AG09309 (cell line): ENCODE measurements at regions not wholly inside any gene's neighbourhood (a gene's known extent, or its start where the extent isn't known, plus 50 kb on each side); places are given as distances from the start of the nearest gene placed in this dataset.
A peak's percentile ranks its signal among the peaks of the same experiment; 100 is the strongest.
"Not testable (repeated sequence)": the region's sequence is repeated elsewhere in the genome, so short reads cannot be mapped to it uniquely, and the experiment has no call there.

Experiments
- DNase-seq: peaks from one replicate; pipeline ENCODE4 v3.0.0-alpha.2; 2010; ENCODE audit warnings: low read depth
- H3K4me3 ChIP-seq: 2 replicates; pipeline ENCODE4 v1.5.1; 2011; ENCODE audit warnings: mild to moderate bottlenecking, low read depth, low read length, moderate library complexity; ENCODE audit not compliant: control insufficient read depth
- TF ChIP-seq, protein P1 (sequence below): IDR thresholded peaks from 2 replicates; pipeline ENCODE4 v1.5.1; 2011; ENCODE audit warnings: mild to moderate bottlenecking, low read depth, low read length, inconsistent platforms; ENCODE audit not compliant: insufficient read depth, control insufficient read depth; ENCODE audit errors: missing control alignments

DNA sequence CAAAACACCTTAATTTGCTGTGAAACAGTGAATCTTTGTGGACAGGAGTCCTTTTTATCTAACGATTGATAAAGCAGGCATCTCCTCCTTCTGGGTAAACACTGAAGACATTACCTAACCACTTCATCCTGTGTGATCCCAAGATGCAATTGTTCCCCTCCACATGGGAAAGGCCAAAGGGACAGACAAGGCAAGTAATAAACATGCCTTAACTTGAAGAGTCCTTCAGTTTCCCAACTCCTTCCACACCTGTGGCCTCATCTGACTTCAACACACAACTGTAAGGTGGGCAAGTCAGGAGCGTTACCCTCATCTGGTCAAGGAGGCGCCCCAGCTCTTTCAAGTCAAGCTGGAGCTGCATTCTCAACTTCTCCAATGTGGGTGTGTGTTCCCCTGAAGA is 278.6 kb downstream of the ABCC12 start:
- TF ChIP-seq, protein P1, sequence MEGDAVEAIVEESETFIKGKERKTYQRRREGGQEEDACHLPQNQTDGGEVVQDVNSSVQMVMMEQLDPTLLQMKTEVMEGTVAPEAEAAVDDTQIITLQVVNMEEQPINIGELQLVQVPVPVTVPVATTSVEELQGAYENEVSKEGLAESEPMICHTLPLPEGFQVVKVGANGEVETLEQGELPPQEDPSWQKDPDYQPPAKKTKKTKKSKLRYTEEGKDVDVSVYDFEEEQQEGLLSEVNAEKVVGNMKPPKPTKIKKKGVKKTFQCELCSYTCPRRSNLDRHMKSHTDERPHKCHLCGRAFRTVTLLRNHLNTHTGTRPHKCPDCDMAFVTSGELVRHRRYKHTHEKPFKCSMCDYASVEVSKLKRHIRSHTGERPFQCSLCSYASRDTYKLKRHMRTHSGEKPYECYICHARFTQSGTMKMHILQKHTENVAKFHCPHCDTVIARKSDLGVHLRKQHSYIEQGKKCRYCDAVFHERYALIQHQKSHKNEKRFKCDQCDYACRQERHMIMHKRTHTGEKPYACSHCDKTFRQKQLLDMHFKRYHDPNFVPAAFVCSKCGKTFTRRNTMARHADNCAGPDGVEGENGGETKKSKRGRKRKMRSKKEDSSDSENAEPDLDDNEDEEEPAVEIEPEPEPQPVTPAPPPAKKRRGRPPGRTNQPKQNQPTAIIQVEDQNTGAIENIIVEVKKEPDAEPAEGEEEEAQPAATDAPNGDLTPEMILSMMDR: no peak
- no peak overlapping the region for H3K4me3 ChIP-seq
- DNase-seq: no peak

DNA sequence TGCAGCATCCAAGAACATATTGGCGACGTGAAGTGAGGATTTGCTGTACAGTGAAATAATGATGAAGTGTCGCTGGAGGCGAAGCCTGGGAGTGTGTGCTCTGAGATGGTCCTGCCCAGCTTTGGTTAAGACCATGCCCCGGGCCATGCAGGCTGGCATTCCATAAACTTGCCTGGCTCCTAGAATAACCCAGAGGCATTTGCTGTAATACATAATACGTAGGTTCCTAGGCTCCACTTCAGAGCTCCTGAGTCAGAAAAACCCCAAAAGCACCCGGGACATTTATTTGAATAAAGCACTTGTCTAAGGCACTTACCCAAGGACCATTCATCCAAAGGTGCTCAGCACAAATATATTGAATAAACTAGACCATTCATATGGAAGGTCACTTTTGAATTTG is 279.3 kb downstream of the ABCC12 start:
- DNase-seq: no peak
- TF ChIP-seq, protein P1: no peak

DNA sequence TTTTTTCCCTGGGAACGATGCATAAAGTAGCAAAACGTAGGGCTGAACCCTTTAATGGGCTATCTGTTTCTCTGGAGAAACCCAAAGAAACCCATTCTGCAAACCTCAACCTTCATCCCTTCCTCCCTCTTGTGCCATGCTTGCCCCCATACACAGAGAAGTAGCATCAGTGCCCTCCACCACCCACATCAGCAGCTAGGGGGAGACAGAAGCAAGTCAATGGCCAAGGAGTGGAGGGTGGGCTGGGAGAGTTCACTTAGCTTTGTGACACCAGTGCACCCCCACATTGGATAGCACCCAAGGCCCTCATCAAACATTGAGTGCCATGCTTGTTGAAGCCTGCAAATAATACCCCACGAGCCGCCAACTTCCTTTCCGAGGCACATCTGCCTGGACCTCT is 282.4 kb downstream of the ABCC12 start:
- TF ChIP-seq, protein P1: peak; percentile 36
- no peak overlapping the region for H3K4me3 ChIP-seq
- DNase-seq: no peak

More for the DNA sequence above, 279.3 kb downstream of the ABCC12 start:
- H3K4me3 ChIP-seq: no peak overlapping the region

DNA sequence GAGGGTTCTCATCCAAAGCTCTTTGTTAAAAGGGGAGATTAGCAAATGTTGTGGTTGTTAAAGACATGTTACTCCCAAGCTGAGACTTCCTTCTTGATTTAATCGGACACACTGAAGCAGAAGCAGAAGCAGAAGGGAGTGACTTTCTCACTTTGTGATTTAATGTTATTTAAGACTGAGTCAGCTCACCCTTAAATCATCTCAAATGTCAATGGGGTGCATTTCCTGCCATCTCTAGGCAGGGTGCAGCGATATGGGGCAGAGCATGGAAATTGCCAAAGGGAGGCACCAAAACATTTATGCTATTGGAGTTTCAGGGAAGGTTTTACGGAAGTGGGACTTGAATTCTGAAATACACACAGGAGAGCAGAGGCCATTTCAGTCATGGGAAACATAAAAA is 283.6 kb downstream of the ABCC12 start:
- no peak overlapping the region for H3K4me3 ChIP-seq
- no peak for DNase-seq
- TF ChIP-seq, protein P1: no peak

DNA sequence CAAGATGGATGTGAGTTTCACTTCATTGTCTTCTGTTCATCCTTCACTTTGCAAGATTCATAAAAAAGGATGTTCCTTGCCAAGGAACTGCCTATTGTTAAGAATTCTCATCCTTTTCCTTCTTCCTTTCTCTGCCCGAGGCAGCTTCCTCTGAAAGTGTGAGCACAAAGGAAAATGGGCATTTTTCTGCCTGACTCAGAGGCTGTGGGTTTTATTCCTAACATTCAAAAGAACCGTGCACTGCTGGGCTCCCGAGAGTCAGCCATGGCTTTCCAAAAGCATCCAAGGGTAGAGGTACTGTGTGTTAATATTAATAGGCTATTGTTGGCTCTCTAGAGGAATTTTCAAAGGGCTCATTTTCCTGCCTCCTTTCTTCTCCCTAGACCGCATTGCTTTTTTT is 289.4 kb downstream of the ABCC12 start:
- no peak for DNase-seq
- TF ChIP-seq, protein P1: no peak
- H3K4me3 ChIP-seq: no peak overlapping the region

DNA sequence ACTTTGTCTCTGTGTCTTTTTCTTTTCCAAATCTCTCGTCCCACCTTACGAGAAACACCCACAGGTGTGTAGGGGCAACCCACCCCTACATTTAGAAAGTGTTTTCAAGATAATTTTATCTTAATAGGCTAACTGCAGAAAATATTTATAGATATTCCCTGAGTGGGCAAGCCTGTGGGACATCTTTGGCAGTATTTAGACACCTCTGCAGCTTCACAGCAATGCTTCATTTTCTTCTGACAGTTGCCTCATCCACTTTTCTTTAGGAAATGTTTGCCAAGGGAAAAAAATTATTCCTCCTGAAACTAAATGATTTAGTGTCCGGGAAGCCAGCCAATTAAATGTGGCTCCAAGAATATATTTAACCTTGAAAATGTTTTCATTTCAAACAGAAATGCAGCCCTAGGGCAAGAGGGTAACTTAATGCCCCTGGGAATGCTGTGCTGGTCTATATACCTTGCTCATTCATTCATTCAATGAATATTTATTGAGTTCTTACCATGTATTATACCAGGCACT is 290.4 kb downstream of the ABCC12 start:
- no peak overlapping the region for H3K4me3 ChIP-seq
- TF ChIP-seq, protein P1: no peak
- DNase-seq: no peak

DNA sequence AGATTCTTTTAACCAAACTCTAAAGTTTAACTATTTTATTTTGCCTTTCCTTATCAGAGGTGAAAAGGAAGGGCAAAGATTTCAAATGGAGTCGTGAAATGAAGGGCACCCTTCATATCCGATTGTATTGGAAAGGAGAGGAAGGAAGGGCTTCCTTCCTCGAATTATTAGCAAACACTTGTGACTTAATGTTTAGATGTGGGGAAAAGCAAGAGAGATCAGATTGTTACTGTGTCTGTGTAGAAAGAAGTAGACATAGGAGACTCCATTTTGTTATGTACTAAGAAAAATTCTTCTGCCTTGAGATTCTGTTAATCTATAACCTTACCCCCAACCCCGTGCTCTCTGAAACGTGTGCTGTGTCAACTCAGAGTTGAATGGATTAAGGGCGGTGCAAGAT is 291.5 kb downstream of the ABCC12 start:
- DNase-seq, H3K4me3 ChIP-seq: not testable (repeated sequence)
